Suprapubic skin (tissue), 4 donors: ENCODE measurements at regions not wholly inside any gene's neighbourhood (a gene's known extent, or its start where the extent isn't known, plus 50 kb on each side); places are given as distances from the start of the nearest gene placed in this dataset.

ENCODE experiments used
- DNase-seq, 2 donors: peaks; one replicate each; pipeline ENCODE4 v3.0.0-alpha.2; 2019; ENCODE audit warnings: low spot score in 2 of 2
- H3K27ac ChIP-seq: fragments of 200-600 bp; sonication (generic); one replicate; pipeline ENCODE4 v1.5.1; 2019
- H3K27me3 ChIP-seq: fragments of 200-600 bp; sonication (generic); one replicate; pipeline ENCODE4 v1.5.1; 2019
- H3K36me3 ChIP-seq: fragments of 200-600 bp; sonication (generic); one replicate; pipeline ENCODE4 v1.5.1; 2019
- H3K4me1 ChIP-seq: fragments of 200-600 bp; sonication (generic); one replicate; pipeline ENCODE4 v1.5.1; 2019
- H3K4me3 ChIP-seq: fragments of 200-600 bp; sonication (generic); one replicate; pipeline ENCODE4 v1.5.1; 2019; ENCODE audit warnings: mild to moderate bottlenecking
- H3K9me3 ChIP-seq: fragments of 200-600 bp; sonication (generic); one replicate; pipeline ENCODE4 v1.5.1; 2019
- CTCF ChIP-seq, 2 donors: fragments of 200-600 bp in 1 of 2; fragments of 450-650 bp in 1 of 2; sonication (generic) in 1 of 2; IDR thresholded peaks; one replicate each; pipeline ENCODE4 v1.5.1; 2016 to 2019; ENCODE audit warnings: antibody characterized with exemption in 2 of 2, mild to moderate bottlenecking in 1 of 2, moderate library complexity in 1 of 2
- EP300 ChIP-seq: sonication (generic); formaldehyde crosslinking; IDR thresholded peaks from one replicate; pipeline ENCODE4 v1.6.1; 2017; ENCODE audit warnings: antibody characterized with exemption
- POLR2A ChIP-seq, 2 donors: fragments of 450-650 bp; IDR thresholded peaks; one replicate each; pipeline ENCODE4 v1.6.1; 2017; ENCODE audit warnings: antibody characterized with exemption in 2 of 2, mild to moderate bottlenecking in 2 of 2, moderate library complexity in 2 of 2
- POLR2AphosphoS5 ChIP-seq, 3 donors: sonication (generic); formaldehyde crosslinking; IDR thresholded peaks; one replicate each; pipeline ENCODE4 v1.6.1; 2017; ENCODE audit warnings: antibody characterized with exemption in 3 of 3
- WGBS: methylation state at CpG from one replicate; pipeline ENCODE4 v1.1.5; 2018; 5-methylcytosine and 5-hydroxymethylcytosine counted together

GRCh38 chr3:190193210-190193609 lies 72.5 kb upstream of the P3H2 start:
- H3K36me3 ChIP-seq, result no peaks in the 10 kb centered on the region
- TF ChIP-seq CTCF (IDR thresholded peaks at IDR 0.05) (no peak), EP300 (no peak), POLR2A (IDR thresholded peaks at IDR 0.05) (no peak), POLR2AphosphoS5 (IDR thresholded peaks at IDR 0.05) (no peak)
- no peak overlapping the region for H3K4me3 ChIP-seq
- no peak for DNase-seq
- no peaks in the 10 kb centered on the region for H3K27me3 ChIP-seq
- H3K9me3 ChIP-seq, result no peaks in the 10 kb centered on the region
- no peaks in the 10 kb centered on the region for H3K4me1 ChIP-seq
- 58% methylated on average over 4 of the region's 4 CpGs for WGBS
- no peak overlapping the region for H3K27ac ChIP-seq

- H3K9me3 ChIP-seq, result no peaks in the 10 kb centered on the region
- no peak overlapping the region for H3K4me3 ChIP-seq
- no peaks in the 10 kb centered on the region for H3K36me3 ChIP-seq
- no peak for DNase-seq
- no peak overlapping the region for H3K27ac ChIP-seq
- TF ChIP-seq CTCF (IDR thresholded peaks at IDR 0.05) (no peak), POLR2AphosphoS5 (IDR thresholded peaks at IDR 0.05) (no peak), EP300 (no peak), POLR2A (IDR thresholded peaks at IDR 0.05) (no peak)
- 72% methylated on average over 2 of the region's 2 CpGs for WGBS
- H3K4me1 ChIP-seq, result no peaks in the 10 kb centered on the region
- no peaks in the 10 kb centered on the region for H3K27me3 ChIP-seq
Observed at GRCh38 chr3:190192739-190193138, 72.0 kb upstream of the P3H2 start.

GRCh38 chr3:190192087-190192486 lies 71.4 kb upstream of the P3H2 start:
- whole genome bisulfite sequencing, result 88% methylated on average over 2 of the region's 2 CpGs
- TF ChIP-seq POLR2AphosphoS5 (IDR thresholded peaks at IDR 0.05), result no peak
- TF ChIP-seq CTCF (IDR thresholded peaks at IDR 0.05), result no peak
- TF ChIP-seq POLR2A (IDR thresholded peaks at IDR 0.05), result no peak
- TF ChIP-seq EP300, result no peak
- DNase-seq, result no peak
- Histone ChIP-seq H3K36me3 (no peaks in the 10 kb centered on the region), H3K27ac (no peak overlapping the region), H3K27me3 (no peaks in the 10 kb centered on the region), H3K9me3 (no peaks in the 10 kb centered on the region), H3K4me3 (no peak overlapping the region), H3K4me1 (no peaks in the 10 kb centered on the region)

GRCh38 chr3:190188197-190188596 lies 67.5 kb upstream of the P3H2 start:
- no peaks in the 10 kb centered on the region for H3K9me3 ChIP-seq
- H3K4me3 ChIP-seq, result no peak overlapping the region
- WGBS, result 88% methylated on average over 2 of the region's 2 CpGs
- no peaks in the 10 kb centered on the region for H3K27me3 ChIP-seq
- no peak overlapping the region for H3K27ac ChIP-seq
- TF ChIP-seq EP300, result no peak
- no peak for TF ChIP-seq CTCF (IDR thresholded peaks at IDR 0.05)
- no peak for TF ChIP-seq POLR2A (IDR thresholded peaks at IDR 0.05)
- TF ChIP-seq POLR2AphosphoS5 (IDR thresholded peaks at IDR 0.05), result no peak
- no peaks in the 10 kb centered on the region for H3K4me1 ChIP-seq
- DNase-seq, result no peak
- no peaks in the 10 kb centered on the region for H3K36me3 ChIP-seq

GRCh38 chr3:190183121-190183520 lies 62.4 kb upstream of the P3H2 start:
- no peak overlapping the region for H3K4me3 ChIP-seq
- 50% methylated on average over 4 of the region's 4 CpGs for WGBS
- TF ChIP-seq POLR2A (IDR thresholded peaks at IDR 0.05) (no peak), POLR2AphosphoS5 (IDR thresholded peaks at IDR 0.05) (no peak), EP300 (no peak), CTCF (IDR thresholded peaks at IDR 0.05) (no peak)
- H3K4me1 ChIP-seq, result no peaks in the 10 kb centered on the region
- no peaks in the 10 kb centered on the region for H3K27me3 ChIP-seq
- no peaks in the 10 kb centered on the region for H3K36me3 ChIP-seq
- H3K27ac ChIP-seq, result no peak overlapping the region
- no peak for DNase-seq
- H3K9me3 ChIP-seq, result no peaks in the 10 kb centered on the region
